Ishikawa (cell line): ENCODE measurements at regions not wholly inside any gene's neighbourhood (a gene's known extent, or its start where the extent isn't known, plus 50 kb on each side); places are given as distances from the start of the nearest gene placed in this dataset.

Experiments
- EP300 ChIP-seq: IDR thresholded peaks from 2 replicates; pipeline ENCODE4 v1.6.1; 2012; ENCODE audit warnings: borderline replicate concordance
- RAD21 ChIP-seq: IDR thresholded peaks from 2 replicates; pipeline ENCODE4 v1.6.1; 2012; ENCODE audit warnings: low read depth
- TAF1 ChIP-seq: IDR thresholded peaks from 2 replicates; pipeline ENCODE4 v1.6.1; 2012; ENCODE audit warnings: low read depth, mild to moderate bottlenecking
- TCF12 ChIP-seq: IDR thresholded peaks from 2 replicates; pipeline ENCODE4 v1.6.1; 2012; ENCODE audit warnings: low read depth
- TEAD4 ChIP-seq: IDR thresholded peaks from 2 replicates; pipeline ENCODE4 v1.6.1; 2012
- YY1 ChIP-seq: IDR thresholded peaks from 2 replicates; pipeline ENCODE4 v1.6.1; 2012; ENCODE audit warnings: low read depth
- TF ChIP-seq, protein P1 (sequence below): IDR thresholded peaks from 2 replicates; pipeline ENCODE4 v1.6.1; 2012; ENCODE audit warnings: low read depth, mild to moderate bottlenecking
- TF ChIP-seq, protein P2 (sequence below): IDR thresholded peaks from 2 replicates; pipeline ENCODE4 v1.6.1; 2012

DNA sequence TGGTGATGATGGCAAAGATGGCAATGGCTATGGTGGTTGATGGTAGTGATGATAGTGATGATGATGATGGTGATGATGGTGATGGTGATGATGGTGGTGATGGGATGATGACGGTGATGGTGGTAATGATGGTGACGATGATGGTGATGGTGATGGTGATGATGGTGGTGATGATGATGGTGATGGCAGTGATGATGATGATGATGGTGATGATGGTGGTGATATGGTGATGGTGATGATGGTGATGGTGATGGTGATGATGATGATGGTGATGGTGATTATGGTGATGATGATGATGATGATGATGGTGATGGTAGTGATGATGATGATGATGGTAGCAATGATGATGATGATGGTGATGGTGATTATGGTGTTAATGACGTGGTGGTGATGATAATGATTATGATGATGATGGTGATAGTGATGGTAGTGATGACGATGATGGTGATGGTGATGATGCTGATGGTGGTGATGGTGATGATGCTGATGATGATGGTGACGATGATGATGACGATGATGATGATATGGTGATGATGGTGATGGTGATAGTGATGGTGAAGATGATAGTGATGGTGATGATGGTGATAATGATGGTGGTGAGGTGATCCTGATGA lies 232.1 kb downstream of the BRD1 start:
- no peak for TF ChIP-seq TCF12
- no peak for TF ChIP-seq RAD21
- no peak for TF ChIP-seq TAF1
- no peak for TF ChIP-seq EP300
- TF ChIP-seq, protein P1, sequence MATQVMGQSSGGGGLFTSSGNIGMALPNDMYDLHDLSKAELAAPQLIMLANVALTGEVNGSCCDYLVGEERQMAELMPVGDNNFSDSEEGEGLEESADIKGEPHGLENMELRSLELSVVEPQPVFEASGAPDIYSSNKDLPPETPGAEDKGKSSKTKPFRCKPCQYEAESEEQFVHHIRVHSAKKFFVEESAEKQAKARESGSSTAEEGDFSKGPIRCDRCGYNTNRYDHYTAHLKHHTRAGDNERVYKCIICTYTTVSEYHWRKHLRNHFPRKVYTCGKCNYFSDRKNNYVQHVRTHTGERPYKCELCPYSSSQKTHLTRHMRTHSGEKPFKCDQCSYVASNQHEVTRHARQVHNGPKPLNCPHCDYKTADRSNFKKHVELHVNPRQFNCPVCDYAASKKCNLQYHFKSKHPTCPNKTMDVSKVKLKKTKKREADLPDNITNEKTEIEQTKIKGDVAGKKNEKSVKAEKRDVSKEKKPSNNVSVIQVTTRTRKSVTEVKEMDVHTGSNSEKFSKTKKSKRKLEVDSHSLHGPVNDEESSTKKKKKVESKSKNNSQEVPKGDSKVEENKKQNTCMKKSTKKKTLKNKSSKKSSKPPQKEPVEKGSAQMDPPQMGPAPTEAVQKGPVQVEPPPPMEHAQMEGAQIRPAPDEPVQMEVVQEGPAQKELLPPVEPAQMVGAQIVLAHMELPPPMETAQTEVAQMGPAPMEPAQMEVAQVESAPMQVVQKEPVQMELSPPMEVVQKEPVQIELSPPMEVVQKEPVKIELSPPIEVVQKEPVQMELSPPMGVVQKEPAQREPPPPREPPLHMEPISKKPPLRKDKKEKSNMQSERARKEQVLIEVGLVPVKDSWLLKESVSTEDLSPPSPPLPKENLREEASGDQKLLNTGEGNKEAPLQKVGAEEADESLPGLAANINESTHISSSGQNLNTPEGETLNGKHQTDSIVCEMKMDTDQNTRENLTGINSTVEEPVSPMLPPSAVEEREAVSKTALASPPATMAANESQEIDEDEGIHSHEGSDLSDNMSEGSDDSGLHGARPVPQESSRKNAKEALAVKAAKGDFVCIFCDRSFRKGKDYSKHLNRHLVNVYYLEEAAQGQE, result no peak
- no peak for TF ChIP-seq YY1
- TF ChIP-seq, protein P2, sequence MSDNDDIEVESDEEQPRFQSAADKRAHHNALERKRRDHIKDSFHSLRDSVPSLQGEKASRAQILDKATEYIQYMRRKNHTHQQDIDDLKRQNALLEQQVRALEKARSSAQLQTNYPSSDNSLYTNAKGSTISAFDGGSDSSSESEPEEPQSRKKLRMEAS, result no peak
- TF ChIP-seq TEAD4, result no peak
